Activated naive CD4-positive, alpha-beta T cell treated with anti-CD3 and anti-CD28 coated beads, Interleukin-2, amount 50 U/mL, for 72 hours (primary cell): ENCODE measurements at regions not wholly inside any gene's neighbourhood (a gene's known extent, or its start where the extent isn't known, plus 50 kb on each side); places are given as distances from the start of the nearest gene placed in this dataset.

Experiments used
- ATAC-seq, 2 donors: fragments of 150-1000 bp; cut with Tn5 transposase; 2 replicates each; pipeline ENCODE4 v1.10.0; 2021; ENCODE audit warnings: mild to moderate bottlenecking in 2 of 2, moderate library complexity in 2 of 2
- DNase-seq, 2 donors: peaks; one replicate each; pipeline ENCODE4 v3.0.0; 2021 to 2022; ENCODE audit warnings: low spot score in 2 of 2
- H3K27ac Mint-ChIP-seq, 2 donors: one replicate each; pipeline ENCODE4 v1.8.0; 2022; ENCODE audit warnings: mild to moderate bottlenecking in 2 of 2, mixed read lengths in 2 of 2
- H3K36me3 Mint-ChIP-seq, 2 donors: one replicate each; pipeline ENCODE4 v1.8.0; 2022; ENCODE audit warnings: mixed read lengths in 2 of 2
- H3K9me3 Mint-ChIP-seq, 2 donors: one replicate each; pipeline ENCODE4 v1.8.0; 2022; ENCODE audit warnings: mixed read lengths in 2 of 2

DNA sequence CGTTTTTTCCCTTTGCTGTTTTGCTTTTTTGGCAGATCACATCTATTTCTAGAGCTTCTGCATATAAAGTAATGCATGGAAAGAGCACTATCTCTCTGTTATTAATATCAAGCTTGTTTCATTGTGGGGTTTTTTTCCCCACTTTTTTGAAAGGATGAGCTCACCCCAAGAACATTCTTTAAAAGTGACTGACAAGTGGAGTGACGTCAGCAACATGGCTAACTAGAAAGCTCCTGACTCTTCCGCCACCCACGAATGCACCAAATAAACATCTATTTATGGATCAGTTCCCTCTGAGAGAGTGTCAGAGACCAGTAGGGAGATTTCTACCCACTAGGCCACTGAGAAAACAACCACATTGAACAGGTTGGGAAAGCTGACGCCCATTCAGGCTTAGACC is 445.4 kb downstream of the GALC start:
- H3K9me3 Mint-ChIP-seq = peaks cover 6% of the 10 kb centered on the region in 2 donors
- ATAC-seq (no peak), DNase-seq (no peak)
- no peak overlapping the region for H3K27ac Mint-ChIP-seq
- H3K36me3 Mint-ChIP-seq = no peaks in the 10 kb centered on the region

DNA sequence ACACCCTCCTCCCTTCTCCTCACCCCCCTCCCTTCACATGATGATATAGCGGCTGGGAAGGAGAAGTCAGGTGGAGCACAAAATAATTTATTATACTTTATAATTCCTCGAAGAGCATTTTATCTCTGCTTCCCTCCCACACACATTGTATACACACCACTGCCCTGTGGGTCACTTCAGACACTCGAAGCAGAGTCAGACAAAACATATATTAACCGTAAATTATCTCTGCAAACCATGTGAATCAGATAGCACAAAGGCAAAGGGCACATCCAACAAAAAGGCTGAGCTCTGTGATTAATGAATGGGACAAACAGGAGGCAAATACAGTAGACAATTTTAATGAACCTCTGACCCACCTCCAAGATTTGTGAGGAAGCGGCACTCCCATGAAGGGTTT is 450.7 kb downstream of the GALC start:
- Mint-ChIP-seq H3K9me3 (peaks cover 6 to 15% of the 10 kb centered on the region in 2 donors), H3K27ac (no peak overlapping the region), H3K36me3 (no peaks in the 10 kb centered on the region)
- ATAC-seq (no peak), DNase-seq (no peak)

DNA sequence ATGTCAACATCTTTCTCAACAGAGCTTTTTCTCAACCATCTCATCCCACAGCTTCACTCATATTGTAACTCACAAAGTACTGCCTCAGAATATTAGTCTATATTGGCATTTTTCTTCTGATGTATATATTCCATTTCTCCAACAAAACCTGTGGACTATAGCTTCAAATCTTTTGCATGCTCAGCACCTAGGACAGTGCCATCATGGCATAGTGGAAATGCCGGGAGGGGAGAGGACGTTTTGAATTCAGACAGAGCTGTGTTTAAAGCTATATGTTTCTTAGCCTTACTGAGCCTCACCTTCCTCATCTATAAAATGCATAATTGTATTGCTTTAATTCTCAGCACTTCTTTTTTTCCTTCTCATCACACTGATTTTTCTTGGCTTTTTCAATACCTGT is 452.6 kb downstream of the GALC start:
- no peak for DNase-seq
- Mint-ChIP-seq H3K36me3 (no peaks in the 10 kb centered on the region), H3K27ac (no peak overlapping the region), H3K9me3 (peaks cover 6 to 15% of the 10 kb centered on the region in 2 donors)
- no peak for ATAC-seq

DNA sequence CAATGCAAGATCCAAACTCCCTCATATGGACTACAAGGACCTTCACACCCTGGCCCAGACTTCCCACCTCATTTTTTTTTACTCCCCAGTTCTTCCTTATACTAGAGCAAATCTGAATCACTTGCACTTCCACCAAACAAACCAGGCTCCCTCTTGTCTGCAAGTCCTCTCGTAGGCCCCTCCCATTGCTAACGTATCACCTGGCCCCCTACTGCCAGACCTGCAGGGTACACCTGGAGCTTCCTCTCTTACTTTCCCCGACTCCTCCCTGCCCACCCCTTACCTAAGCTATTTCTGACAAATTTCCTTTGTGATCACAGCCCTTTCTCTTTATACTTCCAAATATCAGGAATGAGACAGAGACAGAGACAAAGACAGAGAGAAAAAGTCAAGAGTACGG is 463.9 kb downstream of the GALC start:
- no peak for DNase-seq
- no peak overlapping the region for H3K27ac Mint-ChIP-seq
- no peak for ATAC-seq
- no peaks in the 10 kb centered on the region for H3K36me3 Mint-ChIP-seq
- peaks cover 5 to 12% of the 10 kb centered on the region in 2 donors for H3K9me3 Mint-ChIP-seq

DNA sequence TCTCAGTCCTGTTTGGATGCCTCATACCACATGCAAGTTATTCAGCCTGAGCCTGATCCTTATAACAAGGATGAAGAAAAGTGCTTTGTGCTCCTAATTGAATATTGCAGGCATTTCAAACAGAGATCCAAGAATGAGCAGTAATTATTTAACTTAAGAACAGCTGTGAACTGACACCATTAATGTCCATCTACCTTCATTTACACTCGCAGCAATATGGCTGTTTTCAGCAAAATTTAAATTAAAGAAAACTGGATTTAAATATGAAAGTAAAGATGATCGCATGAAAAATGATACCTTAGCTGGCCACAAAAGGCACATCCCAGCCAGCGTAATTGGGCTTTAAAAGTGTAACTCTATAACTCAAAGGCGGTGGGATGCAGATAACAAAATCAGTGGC is 466.3 kb downstream of the GALC start:
- Mint-ChIP-seq H3K36me3 (no peaks in the 10 kb centered on the region), H3K27ac (no peak overlapping the region), H3K9me3 (peaks cover 9 to 17% of the 10 kb centered on the region in 2 donors)
- DNase-seq = no peak
- no peak for ATAC-seq

DNA sequence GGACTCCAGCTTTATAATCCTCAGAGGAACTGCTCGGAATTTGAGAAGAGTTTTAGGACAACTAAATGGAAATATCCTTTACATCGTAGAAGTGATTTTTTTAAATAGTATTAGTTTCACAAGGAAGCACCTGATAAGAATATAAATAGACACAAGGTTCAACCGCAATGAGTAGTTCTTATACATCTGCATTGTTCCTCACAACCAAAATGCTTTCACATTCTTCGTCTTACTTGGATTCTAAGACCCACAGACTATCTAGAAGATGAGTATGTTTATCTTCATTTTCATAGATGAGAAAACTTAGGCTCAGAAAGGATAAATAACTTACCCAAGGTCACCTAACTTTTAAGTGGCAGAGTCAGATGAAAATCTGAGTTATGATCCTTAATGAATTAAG is 469.0 kb downstream of the GALC start:
- H3K9me3 Mint-ChIP-seq = peaks cover 6 to 12% of the 10 kb centered on the region in 2 donors
- DNase-seq = no peak
- H3K36me3 Mint-ChIP-seq = no peaks in the 10 kb centered on the region
- no peak for ATAC-seq
- H3K27ac Mint-ChIP-seq = no peak overlapping the region

DNA sequence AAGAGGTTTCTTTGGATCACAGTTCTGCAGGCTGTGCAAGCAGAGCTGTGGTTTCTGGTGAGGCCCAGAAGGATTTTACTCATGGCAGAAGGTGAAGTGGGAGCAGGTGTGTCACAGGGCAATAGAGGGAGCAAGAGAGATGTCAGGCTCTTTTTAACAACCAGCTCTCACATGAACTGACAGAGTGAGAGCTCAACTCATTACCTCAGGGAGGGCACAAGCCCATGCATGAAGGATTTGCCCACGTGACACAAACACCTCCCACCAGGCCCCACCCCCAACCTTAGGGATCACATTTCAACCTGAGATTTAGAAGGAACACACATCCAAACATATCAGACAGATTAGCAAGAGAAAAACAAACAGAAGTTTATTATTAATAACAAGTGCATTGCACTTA is 470.4 kb downstream of the GALC start:
- ATAC-seq = no peak

DNA sequence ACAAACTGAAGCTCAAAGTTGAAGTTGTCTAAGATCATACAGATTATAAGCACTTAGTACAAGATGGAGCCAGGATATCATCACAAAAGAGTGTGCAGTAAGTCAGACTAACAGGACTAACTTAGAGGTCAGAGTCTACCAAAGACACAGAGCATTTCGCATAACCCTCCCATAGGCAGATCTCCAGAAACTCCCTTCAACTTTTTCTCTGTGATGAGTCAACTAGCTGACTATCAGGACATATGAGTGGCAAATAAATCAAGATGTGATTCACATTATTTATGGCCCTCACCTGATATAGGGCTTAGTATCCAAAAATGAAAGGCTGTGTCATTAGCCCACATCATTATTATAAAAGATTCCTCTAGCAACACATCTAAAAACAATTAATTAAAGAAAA is 484.6 kb downstream of the GALC start:
- DNase-seq (no peak), ATAC-seq (no peak)
- peaks cover 1 to 2% of the 10 kb centered on the region in 2 donors for H3K9me3 Mint-ChIP-seq
- no peak overlapping the region for H3K27ac Mint-ChIP-seq
- no peaks in the 10 kb centered on the region for H3K36me3 Mint-ChIP-seq

More for the DNA sequence above, 470.4 kb downstream of the GALC start:
- no peak for DNase-seq
- Mint-ChIP-seq H3K27ac (no peak overlapping the region), H3K9me3 (peaks cover 6 to 9% of the 10 kb centered on the region in 2 donors), H3K36me3 (no peaks in the 10 kb centered on the region)

DNA sequence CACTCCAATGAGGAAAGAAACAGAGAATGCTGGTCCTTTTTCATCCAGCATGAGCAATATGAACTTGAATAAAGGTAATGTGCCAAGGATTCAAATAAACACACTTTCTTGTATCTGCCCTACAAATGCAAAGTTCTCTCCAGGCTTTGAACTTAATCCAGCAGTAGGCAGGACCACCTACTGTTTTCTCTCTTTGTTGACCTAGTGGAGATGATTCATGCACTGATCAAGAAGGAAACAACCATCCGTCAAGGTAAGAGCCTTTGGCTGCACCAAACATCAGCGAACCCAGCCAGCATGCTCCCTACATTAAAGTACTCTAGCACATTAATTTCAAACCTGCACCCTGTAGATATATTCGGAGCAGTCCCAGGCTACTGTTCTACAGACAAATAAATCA is 489.3 kb downstream of the GALC start:
- H3K9me3 Mint-ChIP-seq = no peaks in the 10 kb centered on the region
- no peak overlapping the region for H3K27ac Mint-ChIP-seq
- DNase-seq = no peak
- ATAC-seq = no peak
- H3K36me3 Mint-ChIP-seq = no peaks in the 10 kb centered on the region

DNA sequence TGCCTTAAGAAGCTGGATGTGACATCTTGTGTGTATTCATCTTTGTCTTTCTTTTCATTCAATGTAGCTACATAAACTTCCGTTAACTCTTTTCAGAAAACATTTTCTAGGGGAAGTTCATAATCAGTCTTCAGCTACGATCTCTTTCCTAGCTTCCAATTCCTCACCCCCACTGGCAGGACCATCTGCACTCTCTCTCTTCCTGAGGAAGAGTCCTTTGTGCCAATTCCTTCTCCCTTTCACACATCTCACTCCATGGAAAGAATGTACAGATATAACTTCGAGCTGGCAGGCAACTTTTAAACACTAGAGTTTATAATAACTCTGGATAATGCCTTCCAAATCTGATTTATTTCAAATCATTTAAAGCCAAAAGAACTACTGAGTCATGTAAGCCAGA is 495.7 kb downstream of the GALC start:
- no peak for ATAC-seq
- peaks cover 4 to 5% of the 10 kb centered on the region in 2 donors for H3K9me3 Mint-ChIP-seq

DNA sequence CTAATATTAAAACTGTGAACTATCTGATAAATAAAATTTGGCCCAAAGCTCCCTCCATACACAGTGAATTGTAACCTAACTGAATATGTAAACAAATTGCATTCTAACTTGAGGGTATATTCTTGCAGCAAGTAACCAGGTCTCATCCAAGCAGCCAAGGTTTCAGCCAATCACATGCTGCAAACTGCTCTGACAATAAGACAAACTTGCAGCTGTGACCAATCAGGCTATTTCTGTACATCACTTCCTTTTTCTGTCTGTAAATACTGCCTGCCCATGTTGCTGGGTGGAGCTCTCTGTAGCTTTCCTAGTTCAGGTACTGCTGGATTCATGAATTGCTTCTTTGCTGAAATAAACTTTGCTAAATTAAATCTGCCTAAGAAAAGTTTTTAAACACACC is 499.0 kb downstream of the GALC start:
- H3K9me3 Mint-ChIP-seq = peaks cover 8 to 9% of the 10 kb centered on the region in 2 donors
- DNase-seq = no peak
- H3K36me3 Mint-ChIP-seq = no peaks in the 10 kb centered on the region
- no peak overlapping the region for H3K27ac Mint-ChIP-seq
- no peak for ATAC-seq

More for the DNA sequence above, 495.7 kb downstream of the GALC start:
- no peak for DNase-seq
- no peak overlapping the region for H3K27ac Mint-ChIP-seq
- H3K36me3 Mint-ChIP-seq = no peaks in the 10 kb centered on the region

DNA sequence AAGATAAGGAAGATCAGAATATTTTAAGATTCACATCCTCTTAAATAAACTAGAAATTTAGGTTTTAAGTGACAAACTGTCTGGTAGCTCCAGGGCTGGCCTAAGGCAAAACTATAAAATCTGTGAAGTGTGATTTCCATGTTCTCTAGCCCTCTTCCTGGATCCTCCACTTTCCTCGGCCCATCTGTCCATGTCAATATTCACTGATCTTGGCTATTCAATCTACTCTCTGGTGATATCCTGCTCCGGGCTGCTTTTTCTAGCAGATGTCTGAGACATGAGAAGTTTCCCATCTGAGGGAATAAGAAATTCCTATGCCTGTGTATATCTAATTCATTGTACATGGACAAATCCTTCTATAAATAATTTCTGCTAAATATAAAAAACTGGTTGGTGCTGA is 500.4 kb downstream of the GALC start:
- ATAC-seq (no peak), DNase-seq (no peak)
- no peak overlapping the region for H3K27ac Mint-ChIP-seq
- peaks cover 9% of the 10 kb centered on the region in 2 donors for H3K9me3 Mint-ChIP-seq
- H3K36me3 Mint-ChIP-seq = no peaks in the 10 kb centered on the region

DNA sequence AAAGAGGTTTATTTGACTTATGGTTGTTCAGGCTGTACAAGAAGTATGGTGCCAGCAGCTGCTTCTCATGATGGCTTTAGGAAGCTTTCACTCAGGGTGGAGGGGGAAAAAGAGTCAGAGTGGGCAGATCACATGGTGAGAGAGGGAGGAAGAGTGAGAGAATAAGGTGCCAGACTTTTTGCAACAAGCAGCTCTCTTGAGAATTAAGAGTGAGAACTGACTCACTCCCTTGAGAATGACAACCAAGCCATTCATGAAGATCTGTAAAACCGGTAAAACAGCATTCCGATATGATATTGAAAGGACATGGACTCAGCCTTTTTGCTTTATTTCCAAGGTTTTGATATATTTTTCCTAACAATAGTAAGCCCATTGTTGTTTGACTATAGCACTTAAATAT is 501.2 kb downstream of the GALC start:
- DNase-seq (no peak), ATAC-seq (no peak)
- no peak overlapping the region for H3K27ac Mint-ChIP-seq
- peaks cover 9 to 13% of the 10 kb centered on the region in 2 donors for H3K9me3 Mint-ChIP-seq
- H3K36me3 Mint-ChIP-seq = no peaks in the 10 kb centered on the region

DNA sequence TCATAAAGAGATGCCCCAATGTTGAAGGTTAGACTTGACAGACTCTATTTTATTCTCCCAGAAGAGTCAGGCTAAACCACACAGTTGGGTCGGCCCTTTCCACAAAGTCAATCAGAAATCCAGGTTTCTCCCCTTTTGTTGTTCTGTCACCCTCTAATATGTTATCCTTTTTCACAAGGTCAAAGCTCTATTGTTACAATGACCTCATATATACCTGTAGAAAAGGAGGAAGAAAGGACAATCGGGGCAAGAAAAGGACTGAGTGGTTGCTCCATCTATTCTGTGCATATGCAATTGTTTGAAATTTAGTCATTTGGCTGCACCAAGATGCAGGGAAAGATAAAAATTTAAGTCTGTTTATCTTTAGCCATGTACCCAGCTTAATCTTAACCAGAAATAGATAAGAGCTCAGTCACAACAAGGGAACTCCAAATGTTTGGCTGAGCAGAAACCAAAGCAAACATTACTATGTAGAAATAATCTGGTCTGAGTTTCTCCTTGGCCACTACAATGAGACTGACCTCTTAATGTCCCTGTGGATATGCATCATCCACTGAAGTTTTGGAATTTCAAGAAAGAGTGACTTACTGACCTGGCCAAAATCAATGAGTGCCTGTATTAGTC is 503.7 kb downstream of the GALC start:
- Mint-ChIP-seq H3K9me3 (peaks cover 11 to 18% of the 10 kb centered on the region in 2 donors), H3K36me3 (no peaks in the 10 kb centered on the region), H3K27ac (no peak overlapping the region)
- DNase-seq = no peak
- no peak for ATAC-seq

DNA sequence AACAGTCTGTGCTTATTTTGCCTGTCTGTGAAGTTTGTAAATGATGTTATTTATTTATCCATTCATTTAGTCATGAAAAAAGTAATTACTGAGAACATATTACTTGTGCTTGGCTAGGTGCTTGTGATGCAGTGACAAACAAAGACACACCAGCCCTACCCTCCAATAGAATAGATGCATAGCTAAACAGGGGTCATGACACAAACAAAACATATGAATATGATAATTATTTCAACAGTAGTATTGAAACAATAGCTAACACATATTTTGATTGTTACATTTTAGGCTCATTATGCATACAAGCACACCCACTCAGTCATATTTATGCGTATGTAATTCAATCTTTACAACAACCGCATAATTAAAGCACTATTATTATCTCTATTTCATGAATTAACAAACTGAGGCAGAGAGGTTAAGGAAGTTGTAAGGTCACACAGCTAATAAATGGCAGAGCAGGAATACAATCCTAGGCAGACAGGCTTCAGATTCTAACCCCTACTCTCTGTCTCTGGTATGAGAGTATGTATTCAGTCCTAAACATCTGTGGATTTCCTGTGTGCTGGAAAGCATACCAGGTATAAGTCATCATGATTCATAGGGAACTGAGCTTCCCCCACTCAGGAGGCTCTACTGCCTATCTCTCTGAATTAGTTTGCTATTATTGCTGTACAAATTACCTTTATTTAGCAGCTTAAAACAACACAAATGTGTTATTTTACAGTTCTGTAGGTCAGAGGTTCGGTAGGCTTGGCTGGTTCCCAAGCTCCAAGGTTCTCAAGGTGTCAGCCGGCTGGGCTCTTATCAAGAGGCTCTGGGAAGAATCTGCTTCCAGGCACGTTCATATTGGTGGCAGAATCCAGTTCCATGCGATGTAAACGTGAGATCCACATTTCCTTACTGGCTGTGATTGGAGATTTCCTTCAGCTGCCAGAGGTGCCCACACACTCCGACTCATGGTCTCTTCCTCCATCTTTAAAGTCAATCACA is 509.4 kb downstream of the GALC start:
- no peaks in the 10 kb centered on the region for H3K36me3 Mint-ChIP-seq
- DNase-seq = no peak
- peaks cover 16 to 22% of the 10 kb centered on the region in 2 donors for H3K9me3 Mint-ChIP-seq
- no peak for ATAC-seq
- no peak overlapping the region for H3K27ac Mint-ChIP-seq

DNA sequence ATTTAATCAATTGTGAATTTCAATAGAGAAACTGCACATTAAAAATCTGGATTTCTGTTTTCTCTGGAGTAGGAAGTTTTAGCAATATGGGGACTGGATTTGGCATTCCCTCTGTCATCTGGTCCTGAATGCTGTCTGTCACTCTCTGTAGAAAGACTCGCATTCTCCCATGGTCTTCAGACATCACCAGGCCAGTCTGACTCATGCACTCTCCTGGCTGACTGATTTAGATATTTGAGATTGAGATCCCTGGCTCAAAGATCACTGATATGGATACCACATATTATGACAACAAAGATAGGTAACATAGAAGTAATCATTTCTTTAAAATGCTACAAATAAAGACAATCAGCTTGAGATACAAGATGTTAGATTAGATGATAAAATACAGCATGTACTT is 524.5 kb downstream of the GALC start:
- Mint-ChIP-seq H3K27ac (no peak overlapping the region), H3K9me3 (peaks cover 3 to 9% of the 10 kb centered on the region in 2 donors)
- ATAC-seq = no peak

DNA sequence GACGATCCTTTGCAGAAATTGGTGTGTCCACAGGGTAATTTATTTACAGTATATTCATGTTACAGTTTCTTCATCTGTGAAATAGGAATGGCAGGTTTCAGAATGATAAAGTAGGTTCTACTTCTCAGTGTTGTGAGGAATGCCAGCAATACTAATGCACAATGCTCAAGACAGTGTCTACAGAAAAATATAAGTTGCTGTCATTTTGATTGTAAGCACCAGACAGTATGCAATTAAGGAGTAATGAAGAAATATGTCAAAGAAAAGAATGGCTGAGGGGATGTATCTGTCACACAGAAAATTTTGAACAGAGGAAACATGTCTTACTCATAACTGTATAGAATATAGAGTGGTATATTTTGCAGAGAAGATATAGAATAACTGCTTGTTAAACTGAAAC is 525.4 kb downstream of the GALC start:
- no peak for DNase-seq
- H3K27ac Mint-ChIP-seq = no peak overlapping the region
- peaks cover 3 to 9% of the 10 kb centered on the region in 2 donors for H3K9me3 Mint-ChIP-seq
- ATAC-seq = no peak
- peaks cover 0 to 4% of the 10 kb centered on the region in 2 donors for H3K36me3 Mint-ChIP-seq

More for the DNA sequence above, 524.5 kb downstream of the GALC start:
- peaks cover 0 to 4% of the 10 kb centered on the region in 2 donors for H3K36me3 Mint-ChIP-seq
- DNase-seq = no peak
